H54 (cell line): ENCODE measurements at regions not wholly inside any gene's neighbourhood (a gene's known extent, or its start where the extent isn't known, plus 50 kb on each side); places are given as distances from the start of the nearest gene placed in this dataset.

ENCODE experiments used
- DNase-seq: peaks from one replicate; pipeline ENCODE4 v3.0.0; 2011; ENCODE audit warnings: low spot score, mixed read lengths; ENCODE audit not compliant: insufficient read length
- FAIRE-seq: peaks from 3 replicates; lab custom pipeline; 2011; peaks lifted over from hg19 to GRCh38; lab: Jason Lieb, UNC
- POLR2A ChIP-seq: IDR thresholded peaks from 2 replicates; pipeline ENCODE4 v1.6.1; 2011; ENCODE audit warnings: low read depth, mild to moderate bottlenecking, low read length

DNA sequence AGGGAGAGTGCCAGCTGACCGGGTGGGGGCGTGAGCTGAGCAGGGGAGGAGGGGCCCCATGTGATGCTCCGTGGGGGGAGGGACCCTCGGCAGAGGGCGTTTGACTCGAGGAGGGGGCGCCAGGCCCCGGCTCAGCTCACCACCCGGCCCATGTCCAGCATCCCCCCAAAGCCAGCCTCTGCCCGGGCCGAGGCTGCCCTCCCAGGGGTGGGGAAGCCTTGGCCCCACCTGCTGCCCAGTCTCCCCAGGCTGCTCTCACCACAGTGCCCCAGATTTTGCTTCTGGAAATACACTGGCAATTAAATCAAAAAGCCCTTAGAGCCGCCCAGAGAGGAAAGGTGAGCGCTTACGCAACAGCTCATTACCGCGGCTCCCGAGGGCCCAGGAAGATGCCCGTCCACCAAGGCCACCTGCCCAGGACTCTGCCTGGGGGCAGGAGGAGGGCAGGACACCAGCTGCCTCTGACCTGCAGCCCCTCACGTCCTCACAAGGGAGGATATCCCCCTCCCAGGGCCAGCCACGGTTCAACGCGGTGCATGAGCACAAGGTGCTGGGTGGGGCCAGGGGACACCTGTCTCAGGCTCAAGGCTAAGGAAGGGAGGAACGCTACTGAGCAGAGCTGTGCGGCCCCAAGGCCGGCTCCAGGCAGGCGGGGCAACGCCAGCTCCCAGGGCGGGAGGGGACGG is 70.0 kb upstream of the INPP5A start:
- TF ChIP-seq POLR2A, result no peak
- FAIRE-seq (no peak), DNase-seq (no peak)

DNA sequence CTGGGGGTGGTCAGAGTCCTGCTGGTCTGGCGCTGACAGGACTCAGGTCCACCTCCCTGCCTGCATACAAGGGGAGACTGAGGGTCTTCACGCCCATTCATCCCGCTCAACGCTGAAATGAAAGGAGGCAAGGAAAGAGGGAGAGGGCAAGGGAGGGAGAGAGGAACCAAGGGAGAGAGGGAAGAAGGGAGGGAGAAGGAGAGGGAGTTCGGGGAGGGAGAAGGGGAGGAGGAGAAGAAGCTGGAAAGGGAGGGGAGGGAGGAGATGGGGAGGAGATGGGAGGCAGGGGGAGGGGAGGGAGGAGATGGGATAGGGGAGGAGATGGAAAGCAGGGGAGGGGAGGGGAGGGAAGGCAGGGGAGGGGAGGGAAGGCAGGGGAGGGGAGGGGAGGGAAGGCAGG is 69.4 kb upstream of the INPP5A start:
- FAIRE-seq (no peak), DNase-seq (no peak)
- no peak for TF ChIP-seq POLR2A

GRCh38 chr10:132468651-132469050 is 68.9 kb upstream of the INPP5A start:
- TF ChIP-seq POLR2A, result no peak
- FAIRE-seq (no peak), DNase-seq (no peak)

- DNase-seq (no peak), FAIRE-seq (no peak)
- no peak for TF ChIP-seq POLR2A
Measured at GRCh38 chr10:132469197-132469884, 68.2 kb upstream of the INPP5A start.

DNA sequence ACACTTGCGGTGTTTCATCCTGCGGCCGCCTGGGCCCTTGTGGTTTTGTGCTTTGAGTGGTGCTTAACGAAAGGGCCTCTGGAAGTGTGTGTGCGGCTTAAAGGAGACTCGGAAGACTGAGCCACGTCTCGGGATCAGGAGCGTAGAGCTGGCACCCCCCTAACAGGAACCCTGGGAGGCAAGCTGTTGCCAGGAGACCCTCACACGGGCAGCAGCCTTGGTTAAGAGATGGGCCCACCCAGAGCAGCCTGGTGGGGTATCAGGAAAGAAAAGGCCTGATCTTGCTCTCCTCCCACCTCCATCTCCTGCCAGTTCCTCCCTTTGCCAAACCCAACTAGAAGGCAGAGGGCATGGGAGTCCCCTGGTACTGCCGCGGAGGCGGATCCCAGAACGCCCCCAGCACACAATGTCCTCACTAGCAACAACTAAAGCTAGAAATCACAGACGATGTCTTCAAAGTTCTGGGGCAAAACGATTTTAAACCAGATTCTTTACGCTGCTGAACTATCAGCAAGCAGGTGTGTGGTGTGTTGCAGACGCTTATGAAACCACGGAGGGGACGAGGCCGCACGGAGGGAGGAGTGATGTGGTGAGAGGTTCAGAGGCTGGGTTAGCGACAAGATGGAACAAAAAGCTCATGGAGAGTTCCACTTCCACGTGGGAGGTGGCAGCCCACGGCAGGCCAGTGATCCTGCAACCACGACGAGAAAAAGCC is 67.0 kb upstream of the INPP5A start:
- TF ChIP-seq POLR2A, result no peak
- no peak for DNase-seq
- no peak for FAIRE-seq

DNA sequence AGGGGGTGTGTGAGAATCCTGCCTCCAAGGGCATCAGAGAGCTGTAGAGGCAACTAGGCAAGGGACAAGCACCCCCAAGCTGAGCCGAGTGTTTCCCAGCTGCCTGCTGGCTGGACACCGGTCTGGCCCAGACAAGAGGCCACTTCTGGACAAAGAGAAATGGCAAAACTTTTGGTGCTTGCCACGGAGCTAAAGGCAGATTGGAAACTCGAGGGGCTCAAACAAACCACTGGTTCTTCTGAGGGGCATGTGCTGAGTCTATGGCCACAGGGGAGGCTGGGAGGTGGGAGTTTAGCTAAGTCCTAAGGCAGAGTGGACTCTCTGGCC is 66.5 kb upstream of the INPP5A start:
- TF ChIP-seq POLR2A, result no peak
- no peak for DNase-seq
- no peak for FAIRE-seq

- TF ChIP-seq POLR2A, result no peak
- FAIRE-seq (no peak), DNase-seq (no peak)
Measured at GRCh38 chr10:132471484-132471883, 66.1 kb upstream of the INPP5A start.

- DNase-seq, result no peak
- no peak for TF ChIP-seq POLR2A
- FAIRE-seq, result no peak
Measured at GRCh38 chr10:132475086-132475485, 62.5 kb upstream of the INPP5A start.

- FAIRE-seq, result no peak
- no peak for DNase-seq
Measured at GRCh38 chr10:132476146-132477065, 61.2 kb upstream of the INPP5A start.

GRCh38 chr10:132477066-132477397 is 60.6 kb upstream of the INPP5A start:
- DNase-seq (no peak), FAIRE-seq (no peak)
- no peak for TF ChIP-seq POLR2A

More at GRCh38 chr10:132476146-132477065, 61.2 kb upstream of the INPP5A start:
- TF ChIP-seq POLR2A, result no peak

- no peak for FAIRE-seq
- TF ChIP-seq POLR2A, result no peak
Measured at GRCh38 chr10:132477398-132478340, 59.9 kb upstream of the INPP5A start.

GRCh38 chr10:132478341-132479023 is 59.1 kb upstream of the INPP5A start:
- FAIRE-seq (no peak), DNase-seq (no peak)
- no peak for TF ChIP-seq POLR2A

More at GRCh38 chr10:132477398-132478340, 59.9 kb upstream of the INPP5A start:
- no peak for DNase-seq
